Endothelial cell of umbilical vein (primary cell): ENCODE measurements at regions not wholly inside any gene's neighbourhood (a gene's known extent, or its start where the extent isn't known, plus 50 kb on each side); places are given as distances from the start of the nearest gene placed in this dataset.

Experiments
- BruUV-seq: library from RNA; stranded (reverse); fragments of 400-500 nt; replicated peaks from 2 replicates; lab custom pipeline; 2021; lab: Mats Ljungman, UMichigan
- CTCF ChIA-PET: fragments of 300-600, 350-600 bp; sonication (Branson Sonifier 250); formaldehyde crosslinking; loops from one replicate; lab custom pipeline; 2021; ENCODE audit warnings: antibody characterized with exemption, inconsistent platforms; lab: Charles Lee
- POLR2A ChIA-PET: fragments of 300-600, 350-600 bp; sonication (Branson Sonifier 250); formaldehyde crosslinking; loops from one replicate; lab custom pipeline; 2021; ENCODE audit warnings: antibody characterized with exemption, inconsistent platforms; lab: Charles Lee
- DNase-seq: peaks from one replicate; pipeline ENCODE4 v3.0.0-alpha.2; 2011; ENCODE audit warnings: low read depth, low spot score
- FAIRE-seq: peaks from 2 replicates; lab custom pipeline; 2011; peaks lifted over from hg19 to GRCh38; lab: Jason Lieb, UNC
- H2AFZ ChIP-seq: 2 replicates; pipeline ENCODE4 v1.6.0; 2012; ENCODE audit warnings: low read depth, low read length, control low read depth, inconsistent platforms
- H3K27ac ChIP-seq: 2 replicates; pipeline ENCODE4 v1.5.1; 2011; ENCODE audit warnings: low read depth, mild to moderate bottlenecking, control low read depth, low read length, moderate library complexity; ENCODE audit not compliant: insufficient read depth
- H3K27me3 ChIP-seq, 2 experiments: 2 replicates each; pipeline versions ENCODE4 v1.6.0 to v1.6.1; 2011; ENCODE audit warnings: low read length in 2 of 2, mixed read lengths in 1 of 2; ENCODE audit not compliant: control insufficient read depth in 2 of 2, insufficient read depth in 2 of 2
- H3K36me3 ChIP-seq, 2 experiments: 2 replicates in 1 of 2; 3 replicates in 1 of 2; pipeline ENCODE4 v1.5.1; 2011; ENCODE audit warnings: low read length in 2 of 2, mild to moderate bottlenecking in 1 of 2, moderate library complexity in 1 of 2; ENCODE audit not compliant: control insufficient read depth in 2 of 2, insufficient read depth in 2 of 2; ENCODE audit errors: extremely low read depth in 1 of 2
- H3K4me1 ChIP-seq: 3 replicates; pipeline ENCODE4 v1.5.1; 2011; ENCODE audit warnings: mild to moderate bottlenecking, low read length; ENCODE audit not compliant: control insufficient read depth, insufficient read depth; ENCODE audit errors: extremely low read depth
- H3K4me2 ChIP-seq: 2 replicates; pipeline ENCODE4 v1.6.1; 2011; ENCODE audit warnings: low read length, control low read depth, mixed read lengths; ENCODE audit not compliant: insufficient read depth
- H3K4me3 ChIP-seq, 3 experiments: fragments of 200-600 bp in 1 of 3; sonication (generic), shearing (Covaris generic) in 1 of 3; replicated peaks in 1 of 3; 2 replicates each; pipeline ENCODE4 v1.5.1; 2011 to 2016; ENCODE audit warnings: control low read depth in 3 of 3, low read length in 3 of 3, mild to moderate bottlenecking in 2 of 3, inconsistent platforms in 1 of 3, low read depth in 1 of 3, moderate library complexity in 1 of 3; ENCODE audit not compliant: insufficient read depth in 1 of 3
- H3K79me2 ChIP-seq: 2 replicates; pipeline ENCODE4 v1.6.0; 2012; ENCODE audit warnings: low read length, inconsistent platforms; ENCODE audit not compliant: control insufficient read depth, insufficient read depth
- H3K9ac ChIP-seq: replicated peaks from 2 replicates; pipeline ENCODE3; 2011; ENCODE audit warnings: low read length, control low read depth; ENCODE audit not compliant: insufficient read depth; ENCODE audit errors: extremely low read depth
- H3K9me1 ChIP-seq: replicated peaks from 3 replicates; pipeline ENCODE4 v1.6.0; 2011; ENCODE audit warnings: mild to moderate bottlenecking, low read length; ENCODE audit not compliant: control insufficient read depth, insufficient read depth; ENCODE audit errors: extremely low read depth
- H3K9me3 ChIP-seq: replicated peaks from 2 replicates; pipeline ENCODE4 v1.5.1; 2012; ENCODE audit warnings: low read length, inconsistent platforms; ENCODE audit not compliant: control insufficient read depth, insufficient read depth
- H4K20me1 ChIP-seq: replicated peaks from 2 replicates; pipeline ENCODE3; 2011; ENCODE audit warnings: mild to moderate bottlenecking, low read length; ENCODE audit not compliant: control insufficient read depth, insufficient read depth; ENCODE audit errors: extremely low read depth
- EZH2 ChIP-seq: IDR thresholded peaks from 2 replicates; pipeline ENCODE4 v1.6.1; 2012; ENCODE audit warnings: borderline replicate concordance, low read depth, mild to moderate bottlenecking, moderate library complexity, low read length, inconsistent platforms; ENCODE audit not compliant: severe bottlenecking
- FOS ChIP-seq: IDR thresholded peaks from 2 replicates; pipeline ENCODE4 v1.6.1; 2011; ENCODE audit warnings: mild to moderate bottlenecking, low read length, moderate library complexity, borderline replicate concordance; ENCODE audit not compliant: insufficient read depth
- MYC ChIP-seq: IDR thresholded peaks from one replicate; pipeline ENCODE4 v1.6.1; 2011; ENCODE audit warnings: mild to moderate bottlenecking, low read depth, low read length
- POLR2A ChIP-seq: IDR thresholded peaks from 2 replicates; pipeline ENCODE4 v1.6.1; 2012; ENCODE audit warnings: low read depth, mild to moderate bottlenecking, control low read depth, low read length
- POLR2AphosphoS5 ChIP-seq: IDR thresholded peaks from 2 replicates; pipeline ENCODE4 v1.6.1; 2012; ENCODE audit warnings: low read depth, mild to moderate bottlenecking, control low read depth, low read length, moderate library complexity; ENCODE audit not compliant: insufficient read depth
- dilution Hi-C: fragments of 300-500 bp; cut with MboI; formaldehyde crosslinking; loops from one replicate; pipeline ENCODE4 v1.15.0; 2019; ENCODE audit warnings: low sequenced_read_pairs; ENCODE audit not compliant: extremely low pct_ligation_motif_present
- intact Hi-C: fragments of 100-400 bp; cut with micrococcal nuclease; formaldehyde crosslinking; loops from one replicate; pipeline ENCODE4 v1.10.0; 2022
- TF ChIP-seq, protein P1 (sequence below), 2 donors: IDR thresholded peaks; 1 replicate in 1 of 2; 2 replicates in 1 of 2; pipeline ENCODE4 v1.5.1; 2011; ENCODE audit warnings: low read length in 2 of 2, mild to moderate bottlenecking in 2 of 2, moderate library complexity in 2 of 2, control low read depth in 1 of 2, inconsistent platforms in 1 of 2, low read depth in 1 of 2; ENCODE audit not compliant: insufficient read depth in 1 of 2; ENCODE audit errors: extremely low read depth in 1 of 2

DNA sequence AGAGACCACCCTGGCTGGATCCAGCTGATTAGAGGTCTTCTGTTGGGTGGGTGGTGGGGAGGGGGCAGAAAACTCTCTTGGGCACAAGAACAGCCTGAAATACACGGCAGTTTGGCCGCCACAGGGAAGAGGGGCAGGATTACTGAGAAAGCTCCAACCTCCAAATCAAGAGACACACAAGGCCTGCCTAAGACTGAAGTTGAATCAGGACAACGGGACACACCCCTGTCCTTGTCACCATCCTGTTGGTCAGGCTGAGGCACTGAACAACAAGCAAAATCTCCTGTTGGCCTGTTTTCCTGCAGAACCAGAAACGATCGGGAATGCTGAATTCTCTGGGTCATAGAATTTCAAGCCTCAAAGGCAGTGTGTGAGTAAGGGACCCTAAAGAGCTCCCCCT lies 247.8 kb downstream of the FAM43A start:
- H3K79me2 ChIP-seq = no peaks in the 10 kb centered on the region
- no peaks in the 10 kb centered on the region for H3K9me3 ChIP-seq
- TF ChIP-seq POLR2A (no peak), FOS (no peak)
- TF ChIP-seq, protein P1, sequence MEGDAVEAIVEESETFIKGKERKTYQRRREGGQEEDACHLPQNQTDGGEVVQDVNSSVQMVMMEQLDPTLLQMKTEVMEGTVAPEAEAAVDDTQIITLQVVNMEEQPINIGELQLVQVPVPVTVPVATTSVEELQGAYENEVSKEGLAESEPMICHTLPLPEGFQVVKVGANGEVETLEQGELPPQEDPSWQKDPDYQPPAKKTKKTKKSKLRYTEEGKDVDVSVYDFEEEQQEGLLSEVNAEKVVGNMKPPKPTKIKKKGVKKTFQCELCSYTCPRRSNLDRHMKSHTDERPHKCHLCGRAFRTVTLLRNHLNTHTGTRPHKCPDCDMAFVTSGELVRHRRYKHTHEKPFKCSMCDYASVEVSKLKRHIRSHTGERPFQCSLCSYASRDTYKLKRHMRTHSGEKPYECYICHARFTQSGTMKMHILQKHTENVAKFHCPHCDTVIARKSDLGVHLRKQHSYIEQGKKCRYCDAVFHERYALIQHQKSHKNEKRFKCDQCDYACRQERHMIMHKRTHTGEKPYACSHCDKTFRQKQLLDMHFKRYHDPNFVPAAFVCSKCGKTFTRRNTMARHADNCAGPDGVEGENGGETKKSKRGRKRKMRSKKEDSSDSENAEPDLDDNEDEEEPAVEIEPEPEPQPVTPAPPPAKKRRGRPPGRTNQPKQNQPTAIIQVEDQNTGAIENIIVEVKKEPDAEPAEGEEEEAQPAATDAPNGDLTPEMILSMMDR (IDR thresholded peaks at IDR 0.05; ENCODE audit: extremely low read depth in 1 of 2, insufficient read depth in 1 of 2, low read depth in 1 of 2, low read length in 2 of 2) = no peak
- H2AFZ ChIP-seq = no peak overlapping the region
- H3K9ac ChIP-seq = no peak overlapping the region
- H4K20me1 ChIP-seq = no peaks in the 10 kb centered on the region
- FAIRE-seq (no peak), DNase-seq (no peak)
- H3K4me2 ChIP-seq = no peak overlapping the region
- H3K27me3 ChIP-seq = no peaks in the 10 kb centered on the region
- BruUV-seq = no TSS peak
- CTCF ChIA-PET = no interaction called here
- dilution Hi-C loops (no loop called here), intact Hi-C loops (no loop called here)
- no peak overlapping the region for H3K27ac ChIP-seq
- no peaks in the 10 kb centered on the region for H3K36me3 ChIP-seq
- H3K9me1 ChIP-seq = no peaks in the 10 kb centered on the region
- no peak overlapping the region for H3K4me3 ChIP-seq
- POLR2A ChIA-PET = no interaction called here
- peaks cover 38% of the 10 kb centered on the region for H3K4me1 ChIP-seq

DNA sequence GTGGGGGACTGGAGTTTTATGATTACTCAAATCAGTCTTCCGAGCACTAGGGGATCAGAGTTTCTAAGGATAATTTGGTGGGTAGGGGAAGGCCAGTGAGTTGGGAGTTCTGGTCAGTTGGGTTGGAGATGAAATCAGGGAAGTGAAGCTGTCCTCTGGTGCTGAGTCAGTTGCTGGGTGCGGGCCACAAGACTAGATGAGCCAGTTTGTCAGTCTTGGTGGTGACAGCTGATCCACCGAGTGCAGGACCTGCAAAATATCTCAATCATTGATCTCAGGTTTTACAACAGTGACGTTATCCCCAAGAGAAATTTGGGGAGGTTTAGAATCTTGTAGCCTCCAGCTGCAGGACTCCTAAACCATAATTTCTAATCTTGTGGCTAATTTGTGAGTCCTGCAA lies 249.4 kb downstream of the FAM43A start:
- BruUV-seq = no TSS peak
- Histone ChIP-seq H3K9me3 (no peaks in the 10 kb centered on the region), H3K36me3 (no peaks in the 10 kb centered on the region), H3K27me3 (no peaks in the 10 kb centered on the region), H4K20me1 (no peaks in the 10 kb centered on the region), H3K9me1 (no peaks in the 10 kb centered on the region), H3K4me1 (peaks cover 22% of the 10 kb centered on the region), H3K27ac (no peak overlapping the region), H2AFZ (no peak overlapping the region), H3K9ac (no peak overlapping the region), H3K4me3 (no peak overlapping the region), H3K79me2 (no peaks in the 10 kb centered on the region), H3K4me2 (no peak overlapping the region)
- no peak for DNase-seq
- no peak for TF ChIP-seq POLR2AphosphoS5
- no peak for TF ChIP-seq MYC
- TF ChIP-seq EZH2 = no peak
- dilution Hi-C loops = no loop called here
- POLR2A ChIA-PET = no interaction called here
- intact Hi-C loops = no loop called here
- CTCF ChIA-PET = interaction anchor here (1.4 kb wide), 1 partner anchor 15 kb away, joined by 3 read pairs; no protein-coding TSS in a partner anchor
- no peak for FAIRE-seq
